PC-9 (cell line): ENCODE measurements at regions not wholly inside any gene's neighbourhood (a gene's known extent, or its start where the extent isn't known, plus 50 kb on each side); places are given as distances from the start of the nearest gene placed in this dataset.

Source experiments
- BruUV-seq: library from RNA; stranded (reverse); fragments of 400-500 nt; replicated peaks from 2 replicates; lab custom pipeline; 2021; lab: Mats Ljungman, UMichigan
- CTCF ChIA-PET: fragments of 300-600 bp; sonication (Branson Sonifier 250); formaldehyde crosslinking; loops from one replicate; lab custom pipeline; 2022; ENCODE audit warnings: antibody characterized with exemption; lab: Charles Lee
- POLR2A ChIA-PET: fragments of 300-600 bp; sonication (Branson Sonifier 250); formaldehyde crosslinking; loops from one replicate; lab custom pipeline; 2022; ENCODE audit warnings: antibody characterized with exemption; ENCODE audit not compliant: unreplicated experiment; lab: Charles Lee
- DNase-seq, 2 experiments: peaks; one replicate each; pipeline versions ENCODE4 v3.0.0 to v3.0.0-alpha.2; 2015 to 2022; ENCODE audit warnings: mixed read lengths in 1 of 2
- H2AFZ ChIP-seq: fragments of 200-600 bp; sonication (generic); 2 replicates; pipeline ENCODE4 v1.8.1; 2017; ENCODE audit warnings: antibody characterized with exemption
- H3F3A ChIP-seq: fragments of 200-600 bp; sonication (generic); 2 replicates; pipeline ENCODE4 v1.8.1; 2017; ENCODE audit warnings: antibody characterized with exemption, mild to moderate bottlenecking, low read depth; ENCODE audit not compliant: insufficient read depth
- H3K27ac ChIP-seq: fragments of 200-600 bp; sonication (generic); 2 replicates; pipeline ENCODE4 v1.6.1; 2016; ENCODE audit warnings: mixed run types
- H3K27me3 ChIP-seq: fragments of 200-600 bp; sonication (generic); 2 replicates; pipeline ENCODE4 v1.6.1; 2016; ENCODE audit warnings: low read depth, mixed run types; ENCODE audit not compliant: insufficient read depth
- H3K36me3 ChIP-seq: fragments of 200-600 bp; sonication (generic); 2 replicates; pipeline ENCODE4 v1.6.1; 2016; ENCODE audit warnings: low read depth, mixed run types
- H3K4me1 ChIP-seq: fragments of 200-600 bp; sonication (generic); replicated peaks from 2 replicates; pipeline ENCODE4 v1.6.1; 2016; ENCODE audit warnings: mixed run types; ENCODE audit not compliant: insufficient read depth
- H3K4me2 ChIP-seq: fragments of 200-600 bp; sonication (generic); 2 replicates; pipeline ENCODE4 v1.6.1; 2017; ENCODE audit warnings: mixed run types
- H3K4me3 ChIP-seq: fragments of 200-600 bp; sonication (generic); 2 replicates; pipeline ENCODE4 v1.6.1; 2016; ENCODE audit warnings: mixed run types
- H3K79me2 ChIP-seq: fragments of 200-600 bp; sonication (generic); 2 replicates; pipeline ENCODE4 v1.6.1; 2017; ENCODE audit warnings: low read depth, mixed run types
- H3K9me2 ChIP-seq: fragments of 200-600 bp; sonication (generic); 2 replicates; pipeline ENCODE4 v1.8.1; 2017; ENCODE audit warnings: mild to moderate bottlenecking; ENCODE audit not compliant: insufficient read depth
- H3K9me3 ChIP-seq: fragments of 200-600 bp; sonication (generic); 2 replicates; pipeline ENCODE4 v1.8.1; 2016; ENCODE audit warnings: low read depth; ENCODE audit not compliant: insufficient read depth
- H4K20me1 ChIP-seq: fragments of 200-600 bp; sonication (generic); 2 replicates; pipeline ENCODE4 v1.8.1; 2017; ENCODE audit not compliant: insufficient read depth
- CTCF ChIP-seq: fragments of 200-600 bp; sonication (generic); conservative IDR thresholded peaks from 2 replicates; pipeline ENCODE4 v1.6.1; 2017; ENCODE audit warnings: mixed run types, antibody characterized with exemption, mild to moderate bottlenecking, moderate library complexity
- EZH2 ChIP-seq: fragments of 200-600 bp; sonication (generic); IDR thresholded peaks from 2 replicates; pipeline ENCODE4 v1.8.0; 2017; ENCODE audit warnings: antibody characterized with exemption, low read depth
- intact Hi-C: fragments of 100-400 bp; cut with micrococcal nuclease; formaldehyde crosslinking; loops from one replicate; pipeline ENCODE4 v1.10.0; 2022; ENCODE audit not compliant: unreplicated experiment

GRCh38 chr14:82501554-82501953 is 967.9 kb upstream of the SEL1L start:
- Histone ChIP-seq H2AFZ (no peak overlapping the region), H4K20me1 (no peaks in the 10 kb centered on the region), H3F3A (no peaks in the 10 kb centered on the region), H3K4me3 (no peak overlapping the region), H3K27me3 (no peaks in the 10 kb centered on the region), H3K4me1 (no peaks in the 10 kb centered on the region), H3K36me3 (no peaks in the 10 kb centered on the region), H3K9me3 (no peaks in the 10 kb centered on the region), H3K9me2 (no peaks in the 10 kb centered on the region), H3K4me2 (no peak overlapping the region), H3K27ac (no peak overlapping the region), H3K79me2 (no peaks in the 10 kb centered on the region)
- TF ChIP-seq EZH2 (no peak), CTCF (no peak)
- POLR2A ChIA-PET = no interaction called here
- no peak for DNase-seq
- CTCF ChIA-PET = no interaction called here
- BruUV-seq = no TSS peak
- intact Hi-C loops = no loop called here

GRCh38 chr14:82502043-82502442 is 968.4 kb upstream of the SEL1L start:
- CTCF ChIA-PET = no interaction called here
- H2AFZ ChIP-seq = no peak overlapping the region
- TF ChIP-seq CTCF = no peak
- no peak for TF ChIP-seq EZH2

GRCh38 chr14:82504894-82505293 is 971.2 kb upstream of the SEL1L start:
- no peaks in the 10 kb centered on the region for H3K79me2 ChIP-seq
- POLR2A ChIA-PET = no interaction called here
- no peaks in the 10 kb centered on the region for H3K9me2 ChIP-seq
- CTCF ChIA-PET = no interaction called here
- H3K4me3 ChIP-seq = no peak overlapping the region
- no peaks in the 10 kb centered on the region for H3F3A ChIP-seq
- H3K36me3 ChIP-seq = no peaks in the 10 kb centered on the region
- no peak overlapping the region for H3K27ac ChIP-seq
- no peaks in the 10 kb centered on the region for H4K20me1 ChIP-seq
- intact Hi-C loops = no loop called here
- no peaks in the 10 kb centered on the region for H3K4me1 ChIP-seq
- no peaks in the 10 kb centered on the region for H3K27me3 ChIP-seq
- H2AFZ ChIP-seq = no peak overlapping the region
- H3K4me2 ChIP-seq = no peak overlapping the region
- no TSS peak for BruUV-seq
- no peaks in the 10 kb centered on the region for H3K9me3 ChIP-seq
- DNase-seq = no peak
- TF ChIP-seq CTCF = no peak
- no peak for TF ChIP-seq EZH2

More at GRCh38 chr14:82502043-82502442, 968.4 kb upstream of the SEL1L start:
- H3K27me3 ChIP-seq = no peaks in the 10 kb centered on the region
- no peaks in the 10 kb centered on the region for H3K4me1 ChIP-seq
- no peaks in the 10 kb centered on the region for H4K20me1 ChIP-seq
- no peaks in the 10 kb centered on the region for H3K9me2 ChIP-seq
- no peaks in the 10 kb centered on the region for H3K79me2 ChIP-seq
- BruUV-seq = no TSS peak
- H3K4me3 ChIP-seq = no peak overlapping the region
- no peaks in the 10 kb centered on the region for H3F3A ChIP-seq
- no peak overlapping the region for H3K4me2 ChIP-seq
- no peak overlapping the region for H3K27ac ChIP-seq
- no peak for DNase-seq
- POLR2A ChIA-PET = no interaction called here
- intact Hi-C loops = no loop called here
- H3K9me3 ChIP-seq = no peaks in the 10 kb centered on the region
- H3K36me3 ChIP-seq = no peaks in the 10 kb centered on the region
